ENCODE measurements at regions not wholly inside any gene's neighbourhood (a gene's known extent, or its start where the extent isn't known, plus 50 kb on each side); places are given as distances from the start of the nearest gene placed in this dataset.

DNA sequence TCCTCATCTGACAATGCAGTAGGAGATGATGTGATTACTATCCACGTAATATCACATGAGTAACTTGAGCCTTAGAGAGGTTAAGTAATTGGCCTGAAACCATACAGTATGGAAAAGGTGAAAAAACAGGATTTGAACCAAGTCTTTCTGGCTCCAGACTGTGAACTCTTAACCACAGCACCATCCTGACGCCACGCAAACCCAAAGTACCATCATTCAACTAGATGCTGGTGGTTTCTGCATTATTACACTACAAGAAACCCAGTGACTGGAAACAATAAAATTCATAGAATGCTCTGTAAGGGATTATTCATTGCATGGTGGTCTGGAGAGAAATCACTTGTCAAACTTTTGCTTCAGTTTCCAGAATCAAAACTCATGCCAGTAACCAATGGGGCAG lies 90.7 kb downstream of the MAB21L3 start:
- Histone ChIP-seq H4K20me1 (ENCODE audit: control insufficient read depth, extremely low read depth, insufficient read depth, low read length) (no peaks in the 10 kb centered on the region), H3K4me1 (ENCODE audit: control insufficient read depth, extremely low read depth, insufficient read depth, low read length) (no peaks in the 10 kb centered on the region), H3K27me3 (ENCODE audit: control insufficient read depth, extremely low read depth, insufficient read depth, low read length) (peaks cover 10% of the 10 kb centered on the region), H3K9me1 (ENCODE audit: control insufficient read depth, extremely low read depth, insufficient read depth, low read length) (no peaks in the 10 kb centered on the region), H3K9me3 (ENCODE audit: control insufficient read depth, low read depth, low read length) (no peaks in the 10 kb centered on the region), H3K9ac (ENCODE audit: control insufficient read depth, extremely low read depth, insufficient read depth, low read length) (no peak overlapping the region), H3K79me2 (ENCODE audit: control insufficient read depth, insufficient read depth, low read length) (no peaks in the 10 kb centered on the region), H3K4me2 (ENCODE audit: control insufficient read depth, extremely low read depth, insufficient read depth, low read depth, low read length) (no peak overlapping the region), H3K36me3 (ENCODE audit: control insufficient read depth in 2 of 2, extremely low read depth in 1 of 2, insufficient read depth in 2 of 2, low read length in 2 of 2) (no peaks in the 10 kb centered on the region), H3K4me3 (ENCODE audit: control insufficient read depth in 2 of 3, extremely low read depth in 1 of 3, insufficient read depth in 2 of 3, low read depth in 1 of 3, low read length in 3 of 3) (no peak overlapping the region), H2AFZ (ENCODE audit: control insufficient read depth, low read length) (no peak overlapping the region), H3K27ac (ENCODE audit: control insufficient read depth, insufficient read depth, low read length) (no peak overlapping the region)
- FAIRE-seq (no peak), DNase-seq (ENCODE audit: low read depth, low spot score) (no peak)
- TF ChIP-seq, protein P1, sequence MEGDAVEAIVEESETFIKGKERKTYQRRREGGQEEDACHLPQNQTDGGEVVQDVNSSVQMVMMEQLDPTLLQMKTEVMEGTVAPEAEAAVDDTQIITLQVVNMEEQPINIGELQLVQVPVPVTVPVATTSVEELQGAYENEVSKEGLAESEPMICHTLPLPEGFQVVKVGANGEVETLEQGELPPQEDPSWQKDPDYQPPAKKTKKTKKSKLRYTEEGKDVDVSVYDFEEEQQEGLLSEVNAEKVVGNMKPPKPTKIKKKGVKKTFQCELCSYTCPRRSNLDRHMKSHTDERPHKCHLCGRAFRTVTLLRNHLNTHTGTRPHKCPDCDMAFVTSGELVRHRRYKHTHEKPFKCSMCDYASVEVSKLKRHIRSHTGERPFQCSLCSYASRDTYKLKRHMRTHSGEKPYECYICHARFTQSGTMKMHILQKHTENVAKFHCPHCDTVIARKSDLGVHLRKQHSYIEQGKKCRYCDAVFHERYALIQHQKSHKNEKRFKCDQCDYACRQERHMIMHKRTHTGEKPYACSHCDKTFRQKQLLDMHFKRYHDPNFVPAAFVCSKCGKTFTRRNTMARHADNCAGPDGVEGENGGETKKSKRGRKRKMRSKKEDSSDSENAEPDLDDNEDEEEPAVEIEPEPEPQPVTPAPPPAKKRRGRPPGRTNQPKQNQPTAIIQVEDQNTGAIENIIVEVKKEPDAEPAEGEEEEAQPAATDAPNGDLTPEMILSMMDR (optimal IDR thresholded peaks at IDR 0.05 in 1 of 3, IDR thresholded peaks at IDR 0.05 in 1 of 3, conservative IDR thresholded peaks at IDR 0.05 in 1 of 3; ENCODE audit: extremely low read depth in 1 of 3, insufficient read depth in 2 of 3, low read length in 3 of 3) = no peak
- TF ChIP-seq EZH2 (IDR thresholded peaks at IDR 0.05; ENCODE audit: low read length) = no peak
- dilution Hi-C loops (cut with MboI; ENCODE audit: extremely low pct_ligation_motif_present, low sequenced_read_pairs) = no loop called here

DNA sequence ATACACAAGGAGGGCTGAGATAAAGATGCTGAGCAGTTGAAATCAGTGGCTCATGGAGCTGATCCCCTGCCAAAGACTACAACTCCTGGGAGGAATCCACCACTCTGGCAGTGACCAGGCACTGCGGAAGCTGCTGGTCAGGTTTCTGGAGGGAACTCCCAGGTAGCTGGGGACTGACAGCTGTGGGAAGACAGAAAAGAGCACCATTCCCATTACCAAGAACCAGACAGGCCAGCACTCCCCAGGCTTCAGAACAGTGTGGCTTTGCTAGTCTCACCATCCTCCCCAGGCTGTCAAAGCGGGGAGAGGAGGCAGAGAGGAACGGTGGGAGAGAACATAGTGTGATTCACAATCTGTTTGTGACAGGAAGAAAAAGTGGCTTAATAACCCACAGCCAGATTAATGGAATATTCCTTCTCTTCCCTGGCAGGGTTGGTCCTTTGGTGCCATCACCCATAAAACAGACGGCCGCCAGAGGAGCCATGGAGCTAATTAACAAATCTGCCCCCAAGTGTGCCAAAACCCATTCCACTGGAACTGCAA lies 92.1 kb downstream of the MAB21L3 start:
- H3K27ac ChIP-seq (ENCODE audit: control insufficient read depth, insufficient read depth, low read length) = no peak overlapping the region
- H2AFZ ChIP-seq (ENCODE audit: control insufficient read depth, low read length) = no peak overlapping the region
- TF ChIP-seq, protein P1 (optimal IDR thresholded peaks at IDR 0.05 in 1 of 3, IDR thresholded peaks at IDR 0.05 in 1 of 3, conservative IDR thresholded peaks at IDR 0.05 in 1 of 3; ENCODE audit: extremely low read depth in 1 of 3, insufficient read depth in 2 of 3, low read length in 3 of 3) = no peak
- TF ChIP-seq EZH2 (IDR thresholded peaks at IDR 0.05; ENCODE audit: low read length) = no peak
- peaks cover 10% of the 10 kb centered on the region for H3K27me3 ChIP-seq (ENCODE audit: control insufficient read depth, extremely low read depth, insufficient read depth, low read length)
- H3K9me1 ChIP-seq (ENCODE audit: control insufficient read depth, extremely low read depth, insufficient read depth, low read length) = no peaks in the 10 kb centered on the region
- H3K9me3 ChIP-seq (ENCODE audit: control insufficient read depth, low read depth, low read length) = no peaks in the 10 kb centered on the region
- DNase-seq (ENCODE audit: low read depth, low spot score) = no peak
- dilution Hi-C loops (cut with MboI; ENCODE audit: extremely low pct_ligation_motif_present, low sequenced_read_pairs) = no loop called here
- no peak for FAIRE-seq
- no peaks in the 10 kb centered on the region for H3K79me2 ChIP-seq (ENCODE audit: control insufficient read depth, insufficient read depth, low read length)
- H3K4me1 ChIP-seq (ENCODE audit: control insufficient read depth, extremely low read depth, insufficient read depth, low read length) = no peaks in the 10 kb centered on the region
- H3K4me2 ChIP-seq (ENCODE audit: control insufficient read depth, extremely low read depth, insufficient read depth, low read depth, low read length) = no peak overlapping the region
- H3K9ac ChIP-seq (ENCODE audit: control insufficient read depth, extremely low read depth, insufficient read depth, low read length) = no peak overlapping the region
- H3K36me3 ChIP-seq (ENCODE audit: control insufficient read depth in 2 of 2, extremely low read depth in 1 of 2, insufficient read depth in 2 of 2, low read length in 2 of 2) = no peaks in the 10 kb centered on the region
- H4K20me1 ChIP-seq (ENCODE audit: control insufficient read depth, extremely low read depth, insufficient read depth, low read length) = no peaks in the 10 kb centered on the region
- no peak overlapping the region for H3K4me3 ChIP-seq (ENCODE audit: control insufficient read depth in 2 of 3, extremely low read depth in 1 of 3, insufficient read depth in 2 of 3, low read depth in 1 of 3, low read length in 3 of 3)
